Osteoblast (primary cell): ENCODE measurements at regions not wholly inside any gene's neighbourhood (a gene's known extent, or its start where the extent isn't known, plus 50 kb on each side); places are given as distances from the start of the nearest gene placed in this dataset.

Experiments
- DNase-seq: peaks from one replicate; pipeline ENCODE4 v3.0.0; 2011; ENCODE audit warnings: low spot score, mixed read lengths; ENCODE audit not compliant: insufficient read length; ENCODE audit errors: missing footprints
- H2AFZ ChIP-seq: 2 replicates; pipeline ENCODE4 v1.6.0; 2011; ENCODE audit warnings: mild to moderate bottlenecking, low read length
- H3K27ac ChIP-seq: 2 replicates; pipeline ENCODE4 v1.5.1; 2011; ENCODE audit warnings: mild to moderate bottlenecking, low read depth, low read length, moderate library complexity
- H3K27me3 ChIP-seq: 2 replicates; pipeline ENCODE4 v1.6.0; 2012; ENCODE audit warnings: mild to moderate bottlenecking, control low read depth, inconsistent platforms, low read length, moderate library complexity; ENCODE audit not compliant: insufficient read depth
- H3K36me3 ChIP-seq: 2 replicates; pipeline ENCODE4 v1.5.1; 2011; ENCODE audit warnings: mild to moderate bottlenecking, low read length, control low read depth, moderate library complexity; ENCODE audit not compliant: insufficient read depth
- H3K4me1 ChIP-seq: 2 replicates; pipeline ENCODE4 v1.5.1; 2011; ENCODE audit warnings: mild to moderate bottlenecking, low read length, control low read depth, moderate library complexity; ENCODE audit not compliant: insufficient read depth
- H3K4me2 ChIP-seq: 2 replicates; pipeline ENCODE4 v1.6.0; 2011; ENCODE audit warnings: mild to moderate bottlenecking, low read length; ENCODE audit not compliant: insufficient read depth
- H3K4me3 ChIP-seq: fragments of 200-600 bp; sonication (generic); 3 replicates; pipeline ENCODE4 v1.5.1; 2012; ENCODE audit warnings: mild to moderate bottlenecking, low read length, inconsistent platforms; ENCODE audit not compliant: insufficient read depth
- H3K79me2 ChIP-seq: 2 replicates; pipeline ENCODE4 v1.6.0; 2012; ENCODE audit warnings: mild to moderate bottlenecking, low read length, control low read depth, inconsistent platforms; ENCODE audit not compliant: insufficient read depth
- H3K9me3 ChIP-seq: 2 replicates; pipeline ENCODE4 v1.5.1; 2011; ENCODE audit warnings: low read depth, low read length, control low read depth
- H4K20me1 ChIP-seq: 2 replicates; pipeline ENCODE4 v1.6.0; 2012; ENCODE audit warnings: mild to moderate bottlenecking, low read length, control low read depth; ENCODE audit not compliant: insufficient read depth
- CTCF ChIP-seq: IDR thresholded peaks from 2 replicates; pipeline ENCODE4 v1.5.1; 2011; ENCODE audit warnings: mild to moderate bottlenecking, low read depth, low read length, moderate library complexity; ENCODE audit errors: extremely low read depth

- H3K4me1 ChIP-seq: no peaks in the 10 kb centered on the region
- H3K4me2 ChIP-seq: no peak overlapping the region
- no peaks in the 10 kb centered on the region for H3K79me2 ChIP-seq
- no peaks in the 10 kb centered on the region for H3K9me3 ChIP-seq
- H3K27ac ChIP-seq: no peak overlapping the region
- no peak for DNase-seq
- H3K36me3 ChIP-seq: no peaks in the 10 kb centered on the region
- H4K20me1 ChIP-seq: no peaks in the 10 kb centered on the region
- H2AFZ ChIP-seq: no peak overlapping the region
- H3K27me3 ChIP-seq: no peaks in the 10 kb centered on the region
- TF ChIP-seq CTCF: no peak
- H3K4me3 ChIP-seq: no peak overlapping the region
Observed at GRCh38 chr4:155119006-155119405, 89.4 kb upstream of the NPY2R start.

DNA sequence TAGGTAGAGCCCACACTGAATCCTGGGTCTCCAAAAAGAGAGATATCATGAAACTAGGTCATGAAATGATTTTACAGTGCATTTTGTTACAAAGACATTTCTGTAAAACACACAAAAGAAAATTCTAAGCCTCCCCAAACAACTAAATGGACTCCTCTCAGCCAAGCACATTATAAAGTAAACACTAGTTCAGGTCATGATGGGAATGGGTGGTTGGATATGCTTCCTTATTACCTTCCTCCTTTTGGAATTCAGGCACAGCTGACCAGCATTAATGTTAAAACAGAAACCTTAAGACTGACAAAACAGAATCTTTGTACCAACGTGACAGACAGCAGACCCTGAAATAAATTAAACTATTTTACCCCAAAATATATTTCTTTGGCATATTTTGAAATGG lies 87.9 kb upstream of the NPY2R start:
- H3K4me3 ChIP-seq: no peak overlapping the region
- no peak for DNase-seq
- no peaks in the 10 kb centered on the region for H3K27me3 ChIP-seq
- no peak overlapping the region for H3K4me2 ChIP-seq
- H3K79me2 ChIP-seq: no peaks in the 10 kb centered on the region
- no peak overlapping the region for H3K27ac ChIP-seq
- no peak overlapping the region for H2AFZ ChIP-seq
- no peaks in the 10 kb centered on the region for H4K20me1 ChIP-seq
- no peaks in the 10 kb centered on the region for H3K36me3 ChIP-seq
- no peaks in the 10 kb centered on the region for H3K4me1 ChIP-seq
- no peaks in the 10 kb centered on the region for H3K9me3 ChIP-seq
- no peak for TF ChIP-seq CTCF

- Histone ChIP-seq H3K36me3 (no peaks in the 10 kb centered on the region), H2AFZ (no peak overlapping the region), H4K20me1 (no peaks in the 10 kb centered on the region), H3K9me3 (no peaks in the 10 kb centered on the region), H3K4me1 (no peaks in the 10 kb centered on the region), H3K27ac (no peak overlapping the region), H3K79me2 (no peaks in the 10 kb centered on the region), H3K4me3 (no peak overlapping the region), H3K27me3 (no peaks in the 10 kb centered on the region), H3K4me2 (no peak overlapping the region)
- no peak for DNase-seq
- no peak for TF ChIP-seq CTCF
Observed at GRCh38 chr4:155122382-155122781, 86.1 kb upstream of the NPY2R start.

- no peak overlapping the region for H3K4me3 ChIP-seq
- DNase-seq: no peak
- H3K79me2 ChIP-seq: no peaks in the 10 kb centered on the region
- TF ChIP-seq CTCF: no peak
- H3K4me2 ChIP-seq: no peak overlapping the region
- no peak overlapping the region for H2AFZ ChIP-seq
- no peaks in the 10 kb centered on the region for H4K20me1 ChIP-seq
- no peak overlapping the region for H3K27ac ChIP-seq
- no peaks in the 10 kb centered on the region for H3K4me1 ChIP-seq
- no peaks in the 10 kb centered on the region for H3K27me3 ChIP-seq
- H3K9me3 ChIP-seq: no peaks in the 10 kb centered on the region
- H3K36me3 ChIP-seq: no peaks in the 10 kb centered on the region
Observed at GRCh38 chr4:155134136-155134535, 74.3 kb upstream of the NPY2R start.
